HG03108 (cell line): ENCODE measurements at regions not wholly inside any gene's neighbourhood (a gene's known extent, or its start where the extent isn't known, plus 50 kb on each side); places are given as distances from the start of the nearest gene placed in this dataset.
"Not testable (repeated sequence)": the region's sequence is repeated elsewhere in the genome, so short reads cannot be mapped to it uniquely, and the experiment has no call there.

Source experiments
- ATAC-seq: cut with Tn5 transposase; IDR thresholded peaks from one replicate; pipeline ENCODE4 v1.9.1; 2021; ENCODE audit warnings: moderate library complexity; ENCODE audit not compliant: unreplicated experiment

- no peak for ATAC-seq
Measured at GRCh38 chr6:16950302-16950701, 151.5 kb upstream of the STMND1 start.

GRCh38 chr6:16949716-16950115, 152.1 kb upstream of the STMND1 start:
- no peak for ATAC-seq

- ATAC-seq: no peak
Measured at GRCh38 chr6:16948396-16948795, 153.5 kb upstream of the STMND1 start.

- ATAC-seq: no peak
Measured at GRCh38 chr6:16947375-16948015, 154.4 kb upstream of the STMND1 start.

- no peak for ATAC-seq
Measured at GRCh38 chr6:16944596-16944995, 157.3 kb upstream of the STMND1 start.

- no peak for ATAC-seq
Measured at GRCh38 chr6:16939839-16940238, 162.0 kb upstream of the STMND1 start.

- ATAC-seq: no peak
Measured at GRCh38 chr6:16939351-16939750, 162.5 kb upstream of the STMND1 start.

- ATAC-seq: no peak
Measured at GRCh38 chr6:16936893-16937292, 165.0 kb upstream of the STMND1 start.

- no peak for ATAC-seq
Measured at GRCh38 chr6:16933961-16934360, 167.9 kb upstream of the STMND1 start.

- ATAC-seq: no peak
Measured at GRCh38 chr6:16933532-16933931, 168.3 kb upstream of the STMND1 start.

- ATAC-seq: no peak
Measured at GRCh38 chr6:16932920-16933319, 168.9 kb upstream of the STMND1 start.

GRCh38 chr6:16931079-16931478, 169.8 kb upstream of the ATXN1 start:
- not testable (repeated sequence) for ATAC-seq

- no peak for ATAC-seq
Measured at GRCh38 chr6:16930432-16930831, 169.2 kb upstream of the ATXN1 start.

- ATAC-seq: no peak
Measured at GRCh38 chr6:16929809-16930208, 168.5 kb upstream of the ATXN1 start.

- ATAC-seq: no peak
Measured at GRCh38 chr6:16928387-16928786, 167.1 kb upstream of the ATXN1 start.

GRCh38 chr6:16927205-16927604, 165.9 kb upstream of the ATXN1 start:
- no peak for ATAC-seq

GRCh38 chr6:16925461-16925860, 164.2 kb upstream of the ATXN1 start:
- ATAC-seq: no peak

GRCh38 chr6:16922282-16922681, 161.0 kb upstream of the ATXN1 start:
- no peak for ATAC-seq

- no peak for ATAC-seq
Measured at GRCh38 chr6:16921399-16922110, 160.3 kb upstream of the ATXN1 start.

- ATAC-seq: no peak
Measured at GRCh38 chr6:16918586-16918985, 157.3 kb upstream of the ATXN1 start.

GRCh38 chr6:16914184-16914583, 152.9 kb upstream of the ATXN1 start:
- no peak for ATAC-seq

- ATAC-seq: no peak
Measured at GRCh38 chr6:16912756-16913155, 151.5 kb upstream of the ATXN1 start.

- no peak for ATAC-seq
Measured at GRCh38 chr6:16911088-16911487, 149.8 kb upstream of the ATXN1 start.
